GM13977 (cell line): ENCODE measurements at regions not wholly inside any gene's neighbourhood (a gene's known extent, or its start where the extent isn't known, plus 50 kb on each side); places are given as distances from the start of the nearest gene placed in this dataset.

Experiments
- DNase-seq: peaks from one replicate; pipeline ENCODE4 v3.0.0; 2012; ENCODE audit warnings: low spot score
- in situ Hi-C: fragments of 300-500 bp; cut with MboI; formaldehyde crosslinking; loops from one replicate; pipeline ENCODE4 v1.12.0; 2022; ENCODE audit warnings: low sequenced_read_pairs, low pct_unique_long_range_greater_than_20kb, mixed read lengths, inconsistent platforms; ENCODE audit not compliant: unreplicated experiment
- TF ChIP-seq, protein P1 (sequence below): IDR thresholded peaks from 2 replicates; pipeline ENCODE4 v1.5.1; 2012; ENCODE audit warnings: mild to moderate bottlenecking, control low read depth; ENCODE audit not compliant: insufficient read depth; ENCODE audit errors: extremely low read depth, missing control alignments

DNA sequence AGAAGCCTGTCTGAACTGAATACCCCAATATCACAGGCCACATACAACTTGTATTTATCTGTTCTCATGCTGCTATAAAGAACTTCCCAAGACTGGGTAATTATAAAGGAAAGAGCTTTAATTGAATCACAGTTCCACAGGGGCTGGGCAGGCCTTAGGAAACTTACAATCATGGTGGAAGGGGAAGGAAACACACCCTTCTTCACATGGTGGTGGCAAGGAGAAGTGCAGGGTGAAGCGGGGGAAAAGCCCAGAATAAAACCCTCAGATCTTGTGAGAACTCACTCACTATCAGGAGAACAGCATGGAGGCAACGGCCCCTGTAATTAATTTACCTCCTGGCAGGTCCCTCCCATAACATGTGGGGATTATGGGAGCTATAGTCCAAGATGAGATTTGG, 50.3 kb upstream of the FNDC1 start:
- in situ Hi-C loops, result no loop called here
- TF ChIP-seq, protein P1, sequence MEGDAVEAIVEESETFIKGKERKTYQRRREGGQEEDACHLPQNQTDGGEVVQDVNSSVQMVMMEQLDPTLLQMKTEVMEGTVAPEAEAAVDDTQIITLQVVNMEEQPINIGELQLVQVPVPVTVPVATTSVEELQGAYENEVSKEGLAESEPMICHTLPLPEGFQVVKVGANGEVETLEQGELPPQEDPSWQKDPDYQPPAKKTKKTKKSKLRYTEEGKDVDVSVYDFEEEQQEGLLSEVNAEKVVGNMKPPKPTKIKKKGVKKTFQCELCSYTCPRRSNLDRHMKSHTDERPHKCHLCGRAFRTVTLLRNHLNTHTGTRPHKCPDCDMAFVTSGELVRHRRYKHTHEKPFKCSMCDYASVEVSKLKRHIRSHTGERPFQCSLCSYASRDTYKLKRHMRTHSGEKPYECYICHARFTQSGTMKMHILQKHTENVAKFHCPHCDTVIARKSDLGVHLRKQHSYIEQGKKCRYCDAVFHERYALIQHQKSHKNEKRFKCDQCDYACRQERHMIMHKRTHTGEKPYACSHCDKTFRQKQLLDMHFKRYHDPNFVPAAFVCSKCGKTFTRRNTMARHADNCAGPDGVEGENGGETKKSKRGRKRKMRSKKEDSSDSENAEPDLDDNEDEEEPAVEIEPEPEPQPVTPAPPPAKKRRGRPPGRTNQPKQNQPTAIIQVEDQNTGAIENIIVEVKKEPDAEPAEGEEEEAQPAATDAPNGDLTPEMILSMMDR, result no peak
- no peak for DNase-seq

DNA sequence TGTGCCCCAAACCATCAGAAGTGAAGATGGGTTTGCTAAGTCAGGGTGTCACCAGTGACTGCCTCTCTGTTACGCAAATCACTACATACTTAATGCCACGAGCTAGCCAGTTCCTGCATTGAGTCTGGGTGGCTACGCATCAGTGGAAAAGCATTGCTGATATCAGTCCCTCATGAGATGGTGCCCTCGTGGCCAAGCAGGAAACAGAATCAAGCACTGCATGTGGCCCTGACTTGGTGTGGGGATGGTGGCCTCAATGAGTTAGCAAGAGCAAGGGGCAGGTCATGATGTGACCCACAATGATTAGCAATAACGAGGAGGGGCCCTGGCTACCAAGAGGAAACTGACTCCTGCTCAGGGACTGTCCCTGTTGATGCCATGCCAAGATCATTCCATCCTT, 51.6 kb upstream of the FNDC1 start:
- in situ Hi-C loops, result no loop called here
- TF ChIP-seq, protein P1, result no peak
- no peak for DNase-seq

DNA sequence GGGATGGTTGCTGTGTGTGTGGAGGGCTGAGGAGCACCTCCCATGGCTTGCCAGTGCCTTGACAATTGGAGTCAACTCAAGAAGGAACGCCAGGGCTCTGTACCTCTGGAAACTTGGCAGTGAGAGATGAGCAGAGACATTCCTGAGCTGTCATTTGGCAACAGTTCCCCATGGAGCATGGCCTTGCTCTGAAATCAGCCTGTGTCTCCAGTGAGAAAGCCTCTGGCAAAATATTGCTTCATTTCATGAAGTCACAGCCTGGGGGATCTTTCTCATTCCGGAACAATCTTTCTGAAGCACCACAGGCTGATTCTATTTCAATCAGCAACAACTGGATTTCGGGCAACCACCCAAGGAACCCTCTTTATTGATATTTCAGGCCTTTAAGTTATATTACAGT, 52.2 kb upstream of the FNDC1 start:
- in situ Hi-C loops, result no loop called here

DNA sequence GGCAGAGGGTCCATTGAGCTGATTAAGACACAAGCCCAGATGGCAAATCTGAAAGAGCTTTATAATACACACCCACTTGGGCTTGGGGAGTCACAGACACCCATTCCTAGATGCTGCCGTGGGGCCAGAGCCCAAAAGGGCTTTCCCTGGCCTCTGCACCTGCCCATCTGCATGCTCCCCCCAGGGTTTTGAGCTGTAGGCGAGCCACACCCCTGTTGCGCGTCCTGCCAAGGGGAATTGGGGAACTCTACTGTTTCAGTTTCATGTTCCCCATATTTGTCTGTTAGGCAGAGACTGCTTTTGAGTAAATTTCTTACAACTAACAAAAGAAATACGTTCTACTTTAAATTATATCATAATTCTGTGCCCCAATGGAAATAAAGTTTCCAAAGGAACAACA, 52.9 kb upstream of the FNDC1 start:
- DNase-seq, result no peak
- TF ChIP-seq, protein P1, result no peak
- in situ Hi-C loops, result no loop called here

More for the DNA sequence above, 52.2 kb upstream of the FNDC1 start:
- no peak for DNase-seq
- TF ChIP-seq, protein P1, result no peak

DNA sequence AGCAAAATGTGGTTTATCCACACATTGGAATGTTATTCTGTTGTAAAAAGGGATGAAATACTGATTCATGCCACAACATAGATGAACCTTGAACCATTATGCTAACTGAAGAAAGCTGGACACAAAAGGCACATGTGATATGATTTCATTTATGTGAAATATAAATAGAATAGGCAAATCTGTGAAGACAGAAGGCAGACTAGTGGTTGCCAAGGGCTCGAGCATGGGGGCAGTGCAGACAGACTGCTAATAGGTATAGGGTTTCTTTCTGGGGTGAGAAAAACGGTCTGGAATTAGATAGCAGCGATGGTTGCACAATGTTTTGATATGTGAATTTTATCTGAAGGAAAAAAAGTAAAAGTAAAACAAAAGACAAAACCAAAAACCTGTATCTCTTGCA, 54.6 kb upstream of the FNDC1 start:
- no peak for DNase-seq
- TF ChIP-seq, protein P1, result no peak
- in situ Hi-C loops, result no loop called here

DNA sequence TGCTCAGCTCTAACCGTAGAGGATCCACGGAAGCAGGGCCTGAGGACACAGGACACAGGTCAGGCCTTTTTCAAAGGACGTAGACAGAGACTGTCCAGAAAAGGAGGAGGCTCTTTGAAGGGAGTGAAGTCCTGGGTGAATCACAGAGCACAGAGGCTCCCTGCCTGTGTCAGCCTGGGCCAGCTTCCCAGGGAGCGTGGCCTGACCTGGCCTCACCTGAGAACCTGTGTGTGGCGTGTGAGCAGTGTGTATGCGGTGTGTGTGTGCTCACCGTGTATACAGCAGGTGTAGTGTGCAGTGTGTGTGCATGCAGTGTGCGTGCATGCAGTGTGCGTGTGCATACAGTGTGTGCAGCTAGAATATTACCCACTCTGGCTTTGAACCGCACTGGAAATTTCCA, 56.0 kb upstream of the FNDC1 start:
- TF ChIP-seq, protein P1, result no peak
- no peak for DNase-seq
- in situ Hi-C loops, result no loop called here

DNA sequence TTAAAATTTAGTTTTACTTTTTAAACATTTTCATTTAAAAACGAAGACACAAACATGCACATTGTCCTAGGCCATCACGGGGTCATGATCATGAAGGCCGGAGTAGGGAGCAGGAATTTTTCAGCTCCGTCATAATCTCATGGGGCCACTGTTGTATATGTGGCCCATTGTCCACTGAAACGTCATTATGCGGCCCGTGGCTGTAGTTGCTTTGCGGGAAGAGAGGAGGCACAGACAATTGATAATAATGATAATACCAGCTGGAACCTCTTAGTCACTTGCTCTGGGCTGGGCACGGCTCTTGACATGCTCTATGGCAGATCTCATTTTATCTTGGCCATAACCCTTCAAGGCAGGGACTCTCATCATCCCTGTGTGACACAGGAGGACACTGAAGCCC, 56.5 kb upstream of the FNDC1 start:
- in situ Hi-C loops, result no loop called here
- TF ChIP-seq, protein P1, result no peak
- no peak for DNase-seq
